Suppressor macrophage treated with lipopolysaccharide for 1 hour (primary cell): ENCODE measurements at regions not wholly inside any gene's neighbourhood (a gene's known extent, or its start where the extent isn't known, plus 50 kb on each side); places are given as distances from the start of the nearest gene placed in this dataset.

Experiments used
- DNase-seq, 3 donors: peaks; one replicate each; pipeline ENCODE4 v3.0.0-alpha.2; 2020 to 2022

GRCh38 chr1:218827486-218827885 is 346.2 kb upstream of the LYPLAL1 start:
- DNase-seq = no peak

GRCh38 chr1:218828125-218828650 is 345.5 kb upstream of the LYPLAL1 start:
- no peak for DNase-seq

- no peak for DNase-seq
These were observed 344.6 kb upstream of the LYPLAL1 start for GRCh38 chr1:218829097-218829496.

GRCh38 chr1:218835609-218836008 is 338.1 kb upstream of the LYPLAL1 start:
- no peak for DNase-seq

GRCh38 chr1:218836264-218836663 is 337.4 kb upstream of the LYPLAL1 start:
- no peak for DNase-seq

- no peak for DNase-seq
These were observed 336.6 kb upstream of the LYPLAL1 start for GRCh38 chr1:218837051-218837450.

GRCh38 chr1:218845589-218845988 is 328.1 kb upstream of the LYPLAL1 start:
- DNase-seq = peak in 1 of 3 donors; percentile 36

GRCh38 chr1:218846181-218846580 is 327.5 kb upstream of the LYPLAL1 start:
- DNase-seq = peak; percentile 2 to 54 (median 24)

GRCh38 chr1:218847089-218847768 is 326.4 kb upstream of the LYPLAL1 start:
- DNase-seq = no peak

GRCh38 chr1:218848009-218848408 is 325.7 kb upstream of the LYPLAL1 start:
- no peak for DNase-seq

- DNase-seq = no peak
These were observed 323.3 kb upstream of the LYPLAL1 start for GRCh38 chr1:218850367-218850766.

GRCh38 chr1:218851586-218851985 is 322.1 kb upstream of the LYPLAL1 start:
- DNase-seq = no peak

- no peak for DNase-seq
These were observed 321.2 kb upstream of the LYPLAL1 start for GRCh38 chr1:218852527-218852926.

GRCh38 chr1:218863987-218864386 is 309.7 kb upstream of the LYPLAL1 start:
- DNase-seq = no peak

- no peak for DNase-seq
These were observed 308.1 kb upstream of the LYPLAL1 start for GRCh38 chr1:218865591-218865990.

- no peak for DNase-seq
These were observed 307.2 kb upstream of the LYPLAL1 start for GRCh38 chr1:218866507-218866906.

- no peak for DNase-seq
These were observed 306.6 kb upstream of the LYPLAL1 start for GRCh38 chr1:218867066-218867465.

GRCh38 chr1:218867941-218868626 is 305.6 kb upstream of the LYPLAL1 start:
- DNase-seq = no peak

GRCh38 chr1:218869276-218869675 is 304.4 kb upstream of the LYPLAL1 start:
- DNase-seq = no peak

- DNase-seq = no peak
These were observed 301.7 kb upstream of the LYPLAL1 start for GRCh38 chr1:218872026-218872425.

- no peak for DNase-seq
These were observed 300.8 kb upstream of the LYPLAL1 start for GRCh38 chr1:218872928-218873327.

- DNase-seq = peak; percentile 50 to 73 (median 73)
These were observed 299.4 kb upstream of the LYPLAL1 start for GRCh38 chr1:218874313-218874712.

- DNase-seq = no peak
These were observed 298.8 kb upstream of the LYPLAL1 start for GRCh38 chr1:218874801-218875400.

- DNase-seq = peak in 1 of 3 donors; percentile 5
These were observed 295.3 kb upstream of the LYPLAL1 start for GRCh38 chr1:218878369-218878768.
